Activated CD4-positive, alpha-beta T cell treated with anti-CD3 and anti-CD28 coated beads for 36 hours (primary cell): ENCODE measurements at regions not wholly inside any gene's neighbourhood (a gene's known extent, or its start where the extent isn't known, plus 50 kb on each side); places are given as distances from the start of the nearest gene placed in this dataset.
"Not testable (repeated sequence)": the region's sequence is repeated elsewhere in the genome, so short reads cannot be mapped to it uniquely, and the experiment has no call there.

Experiments
- ATAC-seq: fragments of 200-7000 bp; cut with Tn5 transposase; one replicate; pipeline ENCODE4 v1.10.0; 2021; ENCODE audit warnings: mild to moderate bottlenecking, moderate library complexity
- CTCF ChIA-PET: fragments of 350-600 bp; sonication (Branson Sonifier 250); formaldehyde crosslinking; loops from one replicate; lab custom pipeline; 2021; ENCODE audit warnings: antibody characterized with exemption; lab: Charles Lee
- POLR2A ChIA-PET: fragments of 350-600 bp; sonication (Branson Sonifier 250); formaldehyde crosslinking; loops from one replicate; lab custom pipeline; 2021; ENCODE audit warnings: antibody characterized with exemption, inconsistent platforms; lab: Charles Lee
- DNase-seq: peaks from one replicate; pipeline ENCODE4 v3.0.0-alpha.2; 2020
- H3K27ac Mint-ChIP-seq: one replicate; pipeline ENCODE4 v1.8.0; 2021; ENCODE audit warnings: mixed read lengths
- H3K27me3 Mint-ChIP-seq: one replicate; pipeline ENCODE4 v1.8.0; 2021; ENCODE audit warnings: mixed read lengths
- H3K36me3 Mint-ChIP-seq: one replicate; pipeline ENCODE4 v1.8.0; 2021; ENCODE audit warnings: low read depth, mixed read lengths
- H3K4me1 Mint-ChIP-seq: one replicate; pipeline ENCODE4 v1.8.0; 2021; ENCODE audit warnings: mixed read lengths
- H3K4me3 Mint-ChIP-seq: one replicate; pipeline ENCODE4 v1.8.0; 2021; ENCODE audit warnings: mild to moderate bottlenecking, moderate library complexity, mixed read lengths
- H3K9me3 Mint-ChIP-seq: one replicate; pipeline ENCODE4 v1.8.0; 2021; ENCODE audit warnings: low read depth, mixed read lengths
- intact Hi-C, 2 experiments: fragments of 100-400 bp; cut with DNase I in 1 of 2; cut with micrococcal nuclease in 1 of 2; formaldehyde crosslinking; loops; one replicate each; pipeline versions ENCODE4 v1.14.2 to v1.15.1; 2022 to 2024; cut with DNase I, micrococcal nuclease

- no peaks in the 10 kb centered on the region for H3K9me3 Mint-ChIP-seq
- DNase-seq (no peak), ATAC-seq (no peak)
- no peaks in the 10 kb centered on the region for H3K36me3 Mint-ChIP-seq
- no peaks in the 10 kb centered on the region for H3K27me3 Mint-ChIP-seq
- POLR2A ChIA-PET: no interaction called here
- intact Hi-C loops: no loop called here
- no peak overlapping the region for H3K4me3 Mint-ChIP-seq
- CTCF ChIA-PET: no interaction called here
- H3K27ac Mint-ChIP-seq: no peak overlapping the region
- H3K4me1 Mint-ChIP-seq: no peaks in the 10 kb centered on the region
These were observed 398.6 kb downstream of the DCDC2C start for GRCh38 chr2:4101936-4102335.

- intact Hi-C loops: no loop called here
- ATAC-seq: no peak
- ChIA-PET POLR2A (no interaction called here), CTCF (no interaction called here)
- Mint-ChIP-seq H3K9me3 (no peaks in the 10 kb centered on the region), H3K4me1 (no peaks in the 10 kb centered on the region), H3K4me3 (no peak overlapping the region), H3K27ac (no peak overlapping the region), H3K27me3 (no peaks in the 10 kb centered on the region), H3K36me3 (no peaks in the 10 kb centered on the region)
- DNase-seq: no peak
These were observed 403.8 kb downstream of the DCDC2C start for GRCh38 chr2:4107179-4107578.

- Mint-ChIP-seq H3K27ac (no peak overlapping the region), H3K9me3 (peaks cover 2% of the 10 kb centered on the region), H3K4me3 (no peak overlapping the region), H3K27me3 (no peaks in the 10 kb centered on the region), H3K36me3 (no peaks in the 10 kb centered on the region), H3K4me1 (no peaks in the 10 kb centered on the region)
- CTCF ChIA-PET: no interaction called here
- intact Hi-C loops: no loop called here
- POLR2A ChIA-PET: no interaction called here
- DNase-seq (no peak), ATAC-seq (no peak)
These were observed 406.9 kb downstream of the DCDC2C start for GRCh38 chr2:4110273-4110672.

- H3K27ac Mint-ChIP-seq, ATAC-seq, POLR2A ChIA-PET, DNase-seq, CTCF ChIA-PET, H3K4me1 Mint-ChIP-seq, intact Hi-C loops, H3K9me3 Mint-ChIP-seq, H3K27me3 Mint-ChIP-seq, H3K4me3 Mint-ChIP-seq, H3K36me3 Mint-ChIP-seq: not testable (repeated sequence)
These were observed 412.1 kb downstream of the DCDC2C start for GRCh38 chr2:4115435-4115834.

- DNase-seq: no peak
- H3K27ac Mint-ChIP-seq: no peak overlapping the region
- H3K27me3 Mint-ChIP-seq: no peaks in the 10 kb centered on the region
- peaks cover 11% of the 10 kb centered on the region for H3K9me3 Mint-ChIP-seq
- POLR2A ChIA-PET: no interaction called here
- no peak overlapping the region for H3K4me3 Mint-ChIP-seq
- CTCF ChIA-PET: interaction anchor here (1.2 kb wide), 1 partner anchor 209 kb away, joined by 3 read pairs; no protein-coding TSS in a partner anchor
- ATAC-seq: no peak
- H3K36me3 Mint-ChIP-seq: no peaks in the 10 kb centered on the region
- H3K4me1 Mint-ChIP-seq: no peaks in the 10 kb centered on the region
- intact Hi-C loops: no loop called here
These were observed 419.4 kb downstream of the DCDC2C start for GRCh38 chr2:4122726-4123125.

- H3K27me3 Mint-ChIP-seq: no peaks in the 10 kb centered on the region
- no peaks in the 10 kb centered on the region for H3K4me1 Mint-ChIP-seq
- no peak for ATAC-seq
- no peaks in the 10 kb centered on the region for H3K36me3 Mint-ChIP-seq
- ChIA-PET CTCF (interaction anchor here (0.7 kb wide), 1 partner anchor 374 kb away, joined by 3 read pairs; no protein-coding TSS in a partner anchor), POLR2A (no interaction called here)
- peaks cover 23% of the 10 kb centered on the region for H3K9me3 Mint-ChIP-seq
- H3K27ac Mint-ChIP-seq: no peak overlapping the region
- no peak overlapping the region for H3K4me3 Mint-ChIP-seq
- no peak for DNase-seq
- intact Hi-C loops: no loop called here
These were observed 427.3 kb downstream of the DCDC2C start for GRCh38 chr2:4130651-4131050.

GRCh38 chr2:4134551-4135550, 431.5 kb downstream of the DCDC2C start:
- ChIA-PET POLR2A (no interaction called here), CTCF (interaction anchor here (0.6 kb wide), 1 partner anchor 146 kb away, joined by 3 read pairs; no protein-coding TSS in a partner anchor)
- intact Hi-C loops: no loop called here
- H3K27me3 Mint-ChIP-seq: no peaks in the 10 kb centered on the region
- no peaks in the 10 kb centered on the region for H3K4me1 Mint-ChIP-seq
- no peak for ATAC-seq
- H3K4me3 Mint-ChIP-seq: no peak overlapping the region
- H3K36me3 Mint-ChIP-seq: no peaks in the 10 kb centered on the region
- peaks cover 19% of the 10 kb centered on the region for H3K9me3 Mint-ChIP-seq
- H3K27ac Mint-ChIP-seq: no peak overlapping the region
- DNase-seq: no peak

GRCh38 chr2:4135765-4136164, 432.4 kb downstream of the DCDC2C start:
- H3K36me3 Mint-ChIP-seq: no peaks in the 10 kb centered on the region
- peaks cover 13% of the 10 kb centered on the region for H3K9me3 Mint-ChIP-seq
- no peaks in the 10 kb centered on the region for H3K27me3 Mint-ChIP-seq
- no peak overlapping the region for H3K27ac Mint-ChIP-seq
- ChIA-PET CTCF (no interaction called here), POLR2A (no interaction called here)
- intact Hi-C loops: no loop called here
- ATAC-seq (no peak), DNase-seq (no peak)
- H3K4me3 Mint-ChIP-seq: no peak overlapping the region
- no peaks in the 10 kb centered on the region for H3K4me1 Mint-ChIP-seq

GRCh38 chr2:4139316-4139715, 435.9 kb downstream of the DCDC2C start:
- H3K4me3 Mint-ChIP-seq: no peak overlapping the region
- H3K27me3 Mint-ChIP-seq: no peaks in the 10 kb centered on the region
- intact Hi-C loops: no loop called here

GRCh38 chr2:4139731-4140130, 436.4 kb downstream of the DCDC2C start:
- ChIA-PET POLR2A (no interaction called here), CTCF (no interaction called here)
- peaks cover 2% of the 10 kb centered on the region for H3K9me3 Mint-ChIP-seq
- no peaks in the 10 kb centered on the region for H3K4me1 Mint-ChIP-seq
- no peak for DNase-seq
- no peaks in the 10 kb centered on the region for H3K36me3 Mint-ChIP-seq
- no peaks in the 10 kb centered on the region for H3K27me3 Mint-ChIP-seq
- no peak for ATAC-seq
- no peak overlapping the region for H3K4me3 Mint-ChIP-seq
- intact Hi-C loops: no loop called here
- no peak overlapping the region for H3K27ac Mint-ChIP-seq

More at GRCh38 chr2:4139316-4139715, 435.9 kb downstream of the DCDC2C start:
- Mint-ChIP-seq H3K4me1 (no peaks in the 10 kb centered on the region), H3K27ac (no peak overlapping the region), H3K9me3 (peaks cover 2% of the 10 kb centered on the region), H3K36me3 (no peaks in the 10 kb centered on the region)
- ChIA-PET POLR2A (no interaction called here), CTCF (no interaction called here)
- DNase-seq: no peak
- ATAC-seq: no peak

GRCh38 chr2:4140281-4140970, 437.1 kb downstream of the DCDC2C start:
- intact Hi-C loops: no loop called here
- no peaks in the 10 kb centered on the region for H3K27me3 Mint-ChIP-seq
- H3K36me3 Mint-ChIP-seq: no peaks in the 10 kb centered on the region
- H3K9me3 Mint-ChIP-seq: peaks cover 2% of the 10 kb centered on the region
- H3K4me3 Mint-ChIP-seq: no peak overlapping the region
- DNase-seq (no peak), ATAC-seq (no peak)
- no peaks in the 10 kb centered on the region for H3K4me1 Mint-ChIP-seq
- ChIA-PET POLR2A (no interaction called here), CTCF (no interaction called here)
- no peak overlapping the region for H3K27ac Mint-ChIP-seq

GRCh38 chr2:4144731-4145130, 441.4 kb downstream of the DCDC2C start:
- POLR2A ChIA-PET: no interaction called here
- intact Hi-C loops: no loop called here
- H3K36me3 Mint-ChIP-seq: no peaks in the 10 kb centered on the region

More at GRCh38 chr2:4144731-4145130, 441.4 kb downstream of the DCDC2C start:
- Mint-ChIP-seq H3K4me3 (no peak overlapping the region), H3K4me1 (no peaks in the 10 kb centered on the region), H3K27me3 (no peaks in the 10 kb centered on the region), H3K9me3 (peaks cover 4% of the 10 kb centered on the region), H3K27ac (no peak overlapping the region)
- no peak for ATAC-seq
- no peak for DNase-seq
- CTCF ChIA-PET: no interaction called here
